NCI-H446 treated with DMSO at 0.1 percent for 48 hours (cell line): ENCODE measurements at regions not wholly inside any gene's neighbourhood (a gene's known extent, or its start where the extent isn't known, plus 50 kb on each side); places are given as distances from the start of the nearest gene placed in this dataset.
"Not testable (repeated sequence)": the region's sequence is repeated elsewhere in the genome, so short reads cannot be mapped to it uniquely, and the experiment has no call there.

Experiments used
- DNase-seq: peaks from one replicate; lab custom pipeline; 2025; lab: John Stamatoyannopoulos, UW

GRCh38 chr2:6139142-6139541, 447.0 kb downstream of the SOX11 start:
- no peak for DNase-seq

- DNase-seq, result no peak
These were observed 447.7 kb downstream of the SOX11 start for GRCh38 chr2:6139916-6140315.

- no peak for DNase-seq
These were observed 448.3 kb downstream of the SOX11 start for GRCh38 chr2:6140509-6140908.

GRCh38 chr2:6143812-6144211, 451.6 kb downstream of the SOX11 start:
- no peak for DNase-seq

GRCh38 chr2:6147215-6147614, 455.0 kb downstream of the SOX11 start:
- not testable (repeated sequence) for DNase-seq

- DNase-seq, result no peak
These were observed 456.7 kb downstream of the SOX11 start for GRCh38 chr2:6148882-6149281.

GRCh38 chr2:6159606-6160005, 467.4 kb downstream of the SOX11 start:
- DNase-seq, result no peak

- DNase-seq, result no peak
These were observed 471.7 kb downstream of the SOX11 start for GRCh38 chr2:6163932-6164331.

- no peak for DNase-seq
These were observed 473.0 kb downstream of the SOX11 start for GRCh38 chr2:6164986-6165747.

- DNase-seq, result no peak
These were observed 475.5 kb downstream of the SOX11 start for GRCh38 chr2:6167592-6168138.

GRCh38 chr2:6168485-6168884, 476.3 kb downstream of the SOX11 start:
- no peak for DNase-seq

- DNase-seq, result no peak
These were observed 479.1 kb downstream of the SOX11 start for GRCh38 chr2:6171294-6171693.

- no peak for DNase-seq
These were observed 485.6 kb downstream of the SOX11 start for GRCh38 chr2:6177811-6178210.

- no peak for DNase-seq
These were observed 489.3 kb downstream of the SOX11 start for GRCh38 chr2:6181525-6181924.

GRCh38 chr2:6181926-6182325, 489.7 kb downstream of the SOX11 start:
- DNase-seq, result no peak

GRCh38 chr2:6183226-6183625, 491.0 kb downstream of the SOX11 start:
- DNase-seq, result no peak

GRCh38 chr2:6184532-6185292, 492.5 kb downstream of the SOX11 start:
- DNase-seq, result no peak

- DNase-seq, result no peak
These were observed 494.4 kb downstream of the SOX11 start for GRCh38 chr2:6186332-6187151.

GRCh38 chr2:6196449-6196848, 504.3 kb downstream of the SOX11 start:
- DNase-seq, result no peak

GRCh38 chr2:6198370-6198919, 506.3 kb downstream of the SOX11 start:
- DNase-seq, result not testable (repeated sequence)

GRCh38 chr2:6202756-6203155, 510.6 kb downstream of the SOX11 start:
- DNase-seq, result no peak
